GM21737 (cell line): ENCODE measurements at regions not wholly inside any gene's neighbourhood (a gene's known extent, or its start where the extent isn't known, plus 50 kb on each side); places are given as distances from the start of the nearest gene placed in this dataset.
"Not testable (repeated sequence)": the region's sequence is repeated elsewhere in the genome, so short reads cannot be mapped to it uniquely, and the experiment has no call there.

Source experiments
- ATAC-seq: cut with Tn5 transposase; IDR thresholded peaks from one replicate; pipeline ENCODE4 v1.9.1; 2021; ENCODE audit warnings: mild to moderate bottlenecking, moderate library complexity; ENCODE audit not compliant: unreplicated experiment

DNA sequence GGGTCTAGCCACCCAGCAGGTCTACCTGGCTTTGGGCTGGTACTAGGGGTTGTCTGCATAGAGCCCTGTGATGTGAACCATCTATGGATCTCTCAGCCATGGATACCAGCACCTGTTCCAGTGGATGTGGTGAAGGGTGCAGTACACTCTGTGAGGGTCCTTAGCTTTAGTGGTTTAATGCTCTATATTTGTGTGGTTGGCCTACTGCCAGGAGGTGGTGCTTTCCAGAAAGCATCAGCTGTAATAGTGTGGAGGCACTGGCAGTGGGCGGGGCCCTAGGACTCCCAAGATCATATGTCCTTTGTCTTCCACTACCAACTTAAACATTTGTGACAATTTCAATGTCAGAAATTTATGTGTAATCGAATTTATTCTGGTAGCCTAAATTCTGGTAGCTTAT lies 1065.1 kb downstream of the RPIA start:
- not testable (repeated sequence) for ATAC-seq

- ATAC-seq = not testable (repeated sequence)
These were observed 1067.0 kb downstream of the RPIA start for GRCh38 chr2:89758332-89759026.

DNA sequence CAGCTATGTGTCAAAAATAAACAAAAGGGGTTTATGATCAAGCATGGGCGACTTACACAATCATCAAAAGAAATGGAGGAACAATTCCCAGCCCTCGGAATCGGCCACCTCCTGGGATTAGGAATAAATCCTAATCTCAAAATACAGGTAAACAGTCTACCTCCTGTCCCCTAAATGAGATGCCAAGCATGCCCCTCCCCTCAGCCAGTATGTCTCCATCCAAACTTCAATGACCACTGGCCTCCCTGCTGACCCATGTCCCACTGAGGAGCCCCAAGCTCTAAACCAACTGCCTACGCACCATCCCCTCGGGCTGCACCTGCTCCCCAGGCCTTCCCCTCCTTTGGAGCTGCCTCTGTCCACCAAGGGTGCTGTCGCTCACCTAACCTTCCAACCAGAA lies 1069.3 kb downstream of the RPIA start:
- not testable (repeated sequence) for ATAC-seq

- ATAC-seq = not testable (repeated sequence)
These were observed 1069.7 kb downstream of the RPIA start for GRCh38 chr2:89761171-89761570.

DNA sequence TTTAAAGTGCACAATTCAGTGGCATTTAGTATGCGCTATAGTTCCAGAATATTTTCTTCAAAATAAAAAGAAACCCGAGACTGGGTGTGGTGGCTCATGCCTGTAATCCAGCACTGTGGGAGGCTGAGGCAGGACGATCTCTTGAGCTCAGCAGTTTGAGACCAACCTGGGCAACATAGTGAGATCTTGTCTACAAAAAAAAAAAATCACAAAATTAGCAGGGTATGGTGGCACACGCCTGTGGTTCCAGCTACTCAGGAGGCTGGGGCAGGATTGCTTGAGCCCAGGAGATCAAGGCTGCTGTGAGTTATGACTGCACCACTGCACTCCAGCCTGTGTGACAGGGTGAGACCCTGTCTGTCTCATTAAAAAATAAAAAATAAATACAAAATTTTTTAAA lies 1070.4 kb downstream of the RPIA start:
- ATAC-seq = not testable (repeated sequence)

DNA sequence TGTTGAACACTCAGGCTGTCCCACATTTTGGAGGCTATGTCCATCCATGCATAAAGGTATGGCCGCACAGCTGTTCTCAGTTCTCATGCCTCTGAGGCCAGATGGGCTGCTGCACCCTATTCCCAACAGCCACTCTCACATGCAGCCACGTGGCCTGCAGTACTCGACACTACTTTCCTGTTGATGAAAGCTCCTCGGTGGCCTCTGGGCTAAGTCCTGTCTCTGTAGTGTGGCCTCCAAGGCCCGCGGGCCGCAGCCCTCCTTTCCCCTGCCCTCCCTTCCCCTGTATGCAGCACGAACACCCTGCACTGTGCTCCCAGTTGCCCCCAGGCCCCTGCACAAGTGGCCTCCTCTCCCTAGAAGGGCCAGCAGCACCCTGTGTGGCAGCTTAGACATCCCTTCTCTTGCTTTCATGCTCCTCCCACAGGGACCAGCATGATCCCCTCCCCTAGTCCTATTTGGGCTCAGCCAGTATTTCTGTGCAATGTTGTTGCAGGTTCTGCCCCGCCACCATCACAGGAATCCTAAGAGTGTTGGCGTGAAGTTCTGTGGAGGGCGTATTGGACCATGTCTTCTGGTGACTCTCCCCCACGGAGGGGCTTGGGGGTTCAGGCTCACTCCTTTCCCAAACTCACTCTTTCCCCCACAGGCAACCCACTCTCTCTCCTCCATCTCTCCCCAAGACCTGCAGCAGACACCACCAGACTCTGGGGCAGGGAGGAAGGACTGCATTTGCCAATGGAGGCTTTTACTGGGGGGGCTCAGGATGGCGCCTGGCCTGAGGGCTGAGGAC lies 1071.2 kb downstream of the RPIA start:
- not testable (repeated sequence) for ATAC-seq

- ATAC-seq = no peak
These were observed 1071.7 kb downstream of the RPIA start for GRCh38 chr2:89763254-89763580.

GRCh38 chr2:89763581-89764485 lies 1072.4 kb downstream of the RPIA start:
- ATAC-seq = no peak

GRCh38 chr2:89764571-89765360 lies 1073.3 kb downstream of the RPIA start:
- not testable (repeated sequence) for ATAC-seq

DNA sequence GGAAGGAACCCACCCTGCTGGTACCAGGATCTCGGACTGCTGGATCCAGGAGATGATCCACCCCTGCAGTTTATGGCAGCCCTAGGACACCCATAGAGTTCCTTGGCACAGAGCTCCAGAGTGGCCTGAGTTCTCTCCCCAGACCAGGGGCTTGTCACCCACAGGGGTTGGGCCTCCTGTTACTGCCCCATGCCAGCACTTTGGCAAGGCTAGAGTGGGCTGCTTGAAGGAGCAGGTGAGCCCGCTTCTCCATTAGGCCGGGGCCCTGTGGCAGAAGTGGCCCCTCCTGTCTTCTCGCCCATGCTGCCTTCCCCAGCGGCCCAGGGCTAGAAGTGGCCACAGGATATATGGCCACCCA lies 1073.9 kb downstream of the RPIA start:
- ATAC-seq = not testable (repeated sequence)

DNA sequence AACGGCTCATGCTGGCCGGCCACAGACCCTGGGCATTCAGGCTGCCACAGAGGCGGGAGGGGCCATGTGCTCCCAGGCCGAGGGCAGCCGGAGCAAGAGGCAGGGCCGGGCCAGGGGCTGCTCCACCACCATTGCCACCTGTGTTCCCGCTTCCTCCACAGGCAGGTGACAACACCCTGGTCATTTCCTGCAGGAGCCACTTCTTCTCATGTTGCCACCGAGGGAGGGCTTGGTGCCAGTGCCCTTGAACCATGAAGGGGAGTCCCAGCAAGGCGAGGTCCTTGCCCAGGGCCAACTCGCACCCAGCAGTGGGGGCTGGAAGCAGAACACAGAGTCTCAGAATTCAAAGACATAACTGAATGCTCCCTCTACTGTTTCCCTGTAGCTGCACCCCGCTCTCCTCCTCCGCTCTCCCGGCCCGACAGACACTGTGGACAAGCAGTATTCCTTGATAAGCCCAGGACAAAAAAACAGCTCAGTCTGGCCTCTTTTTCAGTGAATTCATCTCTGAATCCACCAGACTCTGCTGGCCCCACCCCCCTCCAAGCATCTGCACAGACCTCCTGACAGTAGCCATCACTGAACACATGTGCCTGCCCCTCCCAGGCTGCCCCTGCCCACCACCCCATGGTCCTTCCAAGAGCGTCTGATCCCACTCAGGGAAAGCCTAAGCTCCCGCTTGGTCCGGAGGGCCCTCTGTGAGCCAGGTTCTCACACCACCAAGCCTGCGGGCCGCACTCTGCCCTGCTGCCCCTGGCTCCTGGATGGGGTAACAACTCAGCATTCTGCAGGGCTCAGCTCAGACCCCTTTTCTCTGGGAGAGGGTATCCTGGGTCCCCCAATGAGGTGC lies 1074.9 kb downstream of the RPIA start:
- ATAC-seq = not testable (repeated sequence)

- not testable (repeated sequence) for ATAC-seq
These were observed 1075.6 kb downstream of the RPIA start for GRCh38 chr2:89767058-89767457.

GRCh38 chr2:89767572-89768435 lies 1076.3 kb downstream of the RPIA start:
- no peak for ATAC-seq

- no peak for ATAC-seq
These were observed 1084.4 kb downstream of the RPIA start for GRCh38 chr2:89775885-89776284.

DNA sequence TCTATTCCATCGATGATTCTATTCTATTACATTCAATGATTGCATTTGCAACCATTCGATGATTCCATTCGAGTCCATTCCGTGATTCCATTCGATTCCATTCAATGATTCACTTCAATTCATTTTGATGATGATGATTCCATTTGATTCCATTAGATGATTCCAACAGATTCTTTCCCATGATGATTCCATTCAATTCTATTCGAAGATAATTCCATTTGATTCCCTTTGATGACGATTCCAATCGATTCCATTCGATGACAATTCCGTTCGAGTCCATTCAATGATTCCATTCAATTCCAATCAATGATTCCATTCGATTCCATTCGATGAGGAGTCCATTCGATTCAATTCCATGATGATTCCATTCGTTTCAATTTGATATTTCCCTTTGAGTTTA lies 1088.8 kb downstream of the RPIA start:
- ATAC-seq = no peak

DNA sequence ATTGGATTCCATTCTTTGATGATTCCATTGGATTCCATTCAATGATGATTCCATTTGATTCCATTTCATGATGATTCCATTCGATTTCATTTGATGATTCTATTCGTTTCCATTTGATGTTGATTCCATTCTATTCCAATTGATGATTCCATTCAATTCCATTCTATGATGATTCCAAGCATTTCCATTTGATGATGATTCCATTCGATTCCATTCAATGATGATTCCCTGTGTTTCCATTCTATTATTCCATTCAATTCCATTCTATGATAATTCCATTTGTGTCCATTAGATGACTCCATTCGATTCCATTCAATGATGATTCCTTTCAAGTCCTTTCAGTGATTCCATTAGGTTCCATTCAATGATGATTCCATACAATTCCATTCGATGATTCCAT lies 1090.5 kb downstream of the RPIA start:
- ATAC-seq = no peak

DNA sequence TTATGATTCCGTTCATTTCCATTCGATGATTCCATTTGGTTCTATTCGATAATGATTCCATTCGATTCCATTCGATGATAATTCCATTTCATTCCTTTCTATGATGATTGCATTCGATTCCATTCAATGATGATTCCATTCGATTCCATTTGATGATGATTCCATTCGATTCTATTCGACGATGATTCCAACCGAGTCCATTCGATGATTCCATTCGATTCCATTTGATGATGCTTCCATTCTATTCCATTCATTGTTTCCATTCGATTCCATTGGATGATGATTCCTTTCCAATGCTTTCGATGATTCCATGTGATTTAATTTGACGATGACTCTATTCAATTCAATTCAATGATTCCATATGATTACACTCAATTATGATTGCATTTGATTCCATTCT lies 1093.5 kb downstream of the RPIA start:
- ATAC-seq = no peak

- ATAC-seq = not testable (repeated sequence)
These were observed 1094.1 kb downstream of the RPIA start for GRCh38 chr2:89785528-89785927.

- not testable (repeated sequence) for ATAC-seq
These were observed 1095.2 kb downstream of the RPIA start for GRCh38 chr2:89786642-89787041.
